ENCODE measurements at regions not wholly inside any gene's neighbourhood (a gene's known extent, or its start where the extent isn't known, plus 50 kb on each side); places are given as distances from the start of the nearest gene placed in this dataset.

DNA sequence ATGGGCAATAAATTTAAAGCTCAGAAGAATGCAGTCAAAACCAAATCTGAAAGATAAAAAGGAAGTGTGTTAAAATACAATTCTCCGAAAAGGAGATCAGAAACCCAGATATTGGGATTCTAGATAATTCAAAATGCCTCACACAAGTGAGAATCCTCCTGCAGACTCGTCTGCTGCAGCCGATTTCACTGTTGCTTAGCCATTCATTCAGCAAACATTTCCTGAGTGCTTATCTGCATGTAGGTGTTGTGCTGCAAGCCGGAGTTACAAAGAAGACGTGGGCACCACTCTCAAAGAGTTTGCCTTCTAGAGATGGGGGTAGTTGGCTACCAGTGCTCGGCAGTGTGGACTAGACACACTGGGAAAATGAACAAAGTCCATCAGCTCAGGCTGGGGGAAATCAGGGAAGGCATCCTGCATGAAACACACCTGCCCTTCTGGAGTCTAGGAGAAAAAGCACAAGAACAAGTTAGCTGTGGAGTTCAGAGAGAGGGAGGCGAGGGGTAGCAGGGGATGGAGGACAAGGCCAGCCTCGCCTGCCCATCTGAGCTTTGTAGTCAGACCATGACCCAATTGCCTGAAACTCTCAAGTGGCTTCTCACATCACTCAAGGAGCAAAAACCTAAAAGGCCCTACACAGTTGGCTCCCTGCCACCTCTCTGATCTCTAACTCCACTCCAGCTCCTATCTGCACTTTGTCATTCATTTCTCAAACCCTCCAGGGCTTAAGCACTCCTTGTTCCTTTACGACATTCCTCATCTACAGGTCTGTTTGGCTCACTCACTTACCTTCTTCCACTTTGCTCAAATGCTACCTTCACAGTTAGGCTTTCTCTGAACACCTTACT is 310.0 kb upstream of the DDHD1 start:
- no peak for DNase-seq (ENCODE audit: low spot score)

DNA sequence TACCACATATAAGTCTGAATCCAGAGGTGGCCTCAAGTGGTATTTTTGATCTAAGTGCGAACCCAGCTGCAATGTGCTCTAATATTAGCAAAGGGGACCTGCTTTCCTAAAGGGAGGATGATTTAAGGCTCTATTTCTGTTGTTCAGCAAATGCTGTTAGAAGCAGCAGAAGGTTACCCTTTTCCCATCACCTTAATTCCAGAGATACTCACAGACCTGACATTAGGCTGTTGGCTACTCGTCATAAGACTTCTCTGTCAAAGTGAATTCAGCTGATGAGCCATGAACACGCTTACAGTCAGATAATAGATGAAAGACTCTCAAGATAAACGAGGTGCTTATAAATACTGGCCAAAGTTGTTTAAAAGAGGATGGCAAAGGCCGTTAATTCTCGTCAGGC is 308.7 kb upstream of the DDHD1 start:
- DNase-seq (ENCODE audit: low spot score) = no peak

DNA sequence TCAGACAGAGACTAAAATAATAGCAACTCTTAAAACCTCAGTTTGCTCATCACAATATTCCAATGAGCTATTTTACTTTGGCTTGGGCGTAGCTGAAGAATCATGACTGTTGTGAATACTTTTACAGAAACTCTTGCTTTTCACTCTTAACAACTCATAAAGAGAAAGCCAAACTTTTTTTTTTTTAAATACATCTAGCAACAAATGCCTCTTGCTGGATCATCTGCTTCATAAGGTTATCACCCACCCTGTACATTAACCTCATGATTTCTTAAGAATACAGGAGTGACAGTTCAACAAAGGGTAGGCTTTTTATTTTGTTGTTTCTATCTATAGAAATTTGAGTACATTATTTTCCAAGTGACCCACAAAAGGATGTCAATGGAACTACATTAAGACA is 307.4 kb upstream of the DDHD1 start:
- DNase-seq (ENCODE audit: low spot score) = no peak

DNA sequence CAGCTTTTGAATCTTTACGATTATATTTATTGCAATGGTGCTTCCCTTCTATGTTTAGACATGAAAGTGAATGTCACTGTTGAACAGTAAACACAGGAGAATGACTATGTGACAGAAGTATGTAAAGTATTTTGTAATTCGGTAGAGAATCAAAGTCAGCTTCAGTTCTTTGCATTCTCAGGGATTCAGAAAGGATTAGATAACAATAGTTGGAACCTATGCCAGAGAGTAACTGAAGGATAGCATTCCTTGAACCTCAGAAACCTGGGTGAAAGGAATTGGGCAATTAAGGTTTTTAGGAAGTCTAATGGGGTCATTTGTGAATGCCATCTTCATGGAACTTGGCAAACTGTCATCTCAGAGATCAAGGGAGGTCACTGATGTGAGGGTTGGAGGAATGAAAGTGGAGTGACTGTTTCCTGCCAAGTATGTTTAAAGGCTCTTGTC is 305.3 kb upstream of the DDHD1 start:
- DNase-seq (ENCODE audit: low spot score) = no peak

DNA sequence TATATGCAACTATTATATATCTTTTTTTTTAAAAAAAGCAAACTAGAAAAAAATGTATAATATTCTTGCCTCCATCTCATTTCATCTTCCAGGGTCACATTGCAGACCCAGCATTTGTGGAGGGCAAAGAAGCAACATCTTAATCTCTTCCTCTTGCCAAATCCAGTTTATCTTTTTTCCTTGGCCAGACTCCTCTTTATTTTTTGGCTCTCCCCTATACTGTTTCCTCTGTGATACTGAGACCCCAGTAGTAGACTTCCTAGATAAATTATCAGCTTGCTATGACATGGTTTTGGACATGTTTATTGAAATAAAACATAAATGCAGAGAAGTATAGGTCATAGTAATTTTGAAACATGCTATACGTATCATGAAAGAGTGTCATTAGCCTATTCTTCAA is 303.8 kb upstream of the DDHD1 start:
- DNase-seq (ENCODE audit: low spot score) = no peak

DNA sequence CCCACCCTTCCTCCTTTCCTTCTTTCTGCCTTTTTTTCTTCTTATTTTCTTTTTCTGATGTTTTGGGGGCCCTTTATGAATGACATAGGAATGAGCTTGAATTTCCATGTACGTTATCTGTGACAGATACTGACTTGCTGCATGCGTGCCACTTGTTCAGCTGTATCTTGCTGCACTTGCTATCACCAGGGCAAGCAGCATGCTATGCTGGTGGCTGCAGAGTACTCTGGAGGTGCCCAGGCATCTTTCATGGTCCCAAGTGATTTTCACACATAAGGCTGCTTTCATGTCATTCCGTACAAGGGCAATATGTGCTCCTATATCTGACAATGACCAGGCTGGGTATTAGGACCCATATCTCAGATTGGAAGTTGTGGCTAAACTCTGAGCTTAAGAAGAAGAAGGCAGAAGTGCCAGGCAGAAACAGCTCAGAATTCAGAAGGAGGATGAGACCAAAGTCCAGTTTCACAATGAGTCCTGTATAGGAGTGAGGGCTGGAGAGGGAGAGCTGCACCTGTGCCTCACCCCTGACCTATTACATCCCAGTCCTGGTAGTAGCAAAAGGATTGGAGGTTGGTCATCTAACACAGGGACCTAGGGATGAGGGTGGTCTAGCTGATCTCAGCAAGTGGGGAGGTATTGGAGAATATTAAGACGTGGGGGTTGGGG is 299.0 kb upstream of the DDHD1 start:
- DNase-seq (ENCODE audit: low spot score) = no peak

DNA sequence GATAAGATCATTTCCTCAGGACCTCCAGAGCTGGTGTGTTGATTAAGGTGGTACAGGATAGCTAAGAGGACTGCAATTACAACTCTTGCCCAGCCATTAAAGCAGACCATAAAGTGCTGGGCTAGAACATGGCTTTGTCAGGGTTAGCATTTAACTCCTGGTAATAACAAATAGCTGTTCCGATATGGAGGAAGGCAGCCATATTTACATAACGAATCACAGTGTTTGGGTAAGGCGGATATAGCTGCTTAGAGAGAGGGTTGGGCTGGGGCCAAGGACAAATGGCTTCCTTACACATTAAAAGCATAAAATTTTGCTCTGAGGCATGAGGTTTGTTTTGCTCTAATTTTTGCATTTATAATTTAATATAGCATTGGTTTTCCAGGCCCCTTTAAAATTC is 297.7 kb upstream of the DDHD1 start:
- DNase-seq (ENCODE audit: low spot score) = no peak

DNA sequence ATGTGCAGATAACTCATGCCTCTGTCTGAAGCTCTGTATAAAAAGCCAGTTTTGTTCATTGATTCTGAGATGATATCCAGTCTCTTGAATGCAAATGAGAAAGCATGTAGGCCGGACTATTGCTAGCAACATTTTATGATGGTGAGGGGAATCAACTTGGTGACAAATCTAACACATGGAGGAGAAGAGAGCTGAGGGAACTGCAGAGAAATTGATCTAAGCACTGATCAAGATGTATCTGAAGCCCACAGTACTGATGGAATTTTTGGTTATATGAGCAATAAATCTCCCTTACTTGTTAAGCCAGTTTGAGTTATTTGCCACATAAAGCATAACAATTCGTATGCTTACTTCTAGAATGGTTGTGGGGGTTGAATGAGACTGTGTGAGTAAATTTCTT is 295.6 kb upstream of the DDHD1 start:
- no peak for DNase-seq (ENCODE audit: low spot score)

DNA sequence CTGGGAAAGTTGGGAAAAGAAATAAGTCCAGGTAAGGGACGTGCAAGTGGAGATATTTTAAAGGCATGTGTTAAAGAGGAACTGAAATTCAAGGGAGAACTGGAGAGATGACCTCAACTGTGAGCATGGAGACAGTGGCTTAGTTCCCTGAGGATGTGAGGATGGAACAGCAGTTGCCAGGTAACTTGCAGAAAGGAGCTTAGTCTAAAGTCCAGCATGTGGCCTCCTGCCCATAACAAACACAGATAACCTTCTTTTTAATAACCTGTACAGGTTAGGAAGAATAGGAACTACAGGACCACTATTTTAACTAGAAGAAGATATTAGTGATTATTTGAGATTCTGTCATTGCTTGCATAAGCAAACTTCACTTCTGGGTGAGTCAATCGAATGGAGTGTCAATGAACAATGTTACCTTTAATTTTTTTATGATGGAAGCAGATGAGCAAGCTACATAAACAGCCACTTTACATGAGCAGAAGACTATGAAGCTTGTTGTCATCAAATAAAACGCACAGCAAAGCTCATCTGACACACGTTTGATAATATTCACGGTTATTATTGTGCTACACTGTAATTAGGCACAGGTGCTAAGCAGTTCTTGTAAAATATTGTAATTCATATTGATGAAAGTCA is 291.7 kb upstream of the DDHD1 start:
- DNase-seq (ENCODE audit: low spot score) = no peak

DNA sequence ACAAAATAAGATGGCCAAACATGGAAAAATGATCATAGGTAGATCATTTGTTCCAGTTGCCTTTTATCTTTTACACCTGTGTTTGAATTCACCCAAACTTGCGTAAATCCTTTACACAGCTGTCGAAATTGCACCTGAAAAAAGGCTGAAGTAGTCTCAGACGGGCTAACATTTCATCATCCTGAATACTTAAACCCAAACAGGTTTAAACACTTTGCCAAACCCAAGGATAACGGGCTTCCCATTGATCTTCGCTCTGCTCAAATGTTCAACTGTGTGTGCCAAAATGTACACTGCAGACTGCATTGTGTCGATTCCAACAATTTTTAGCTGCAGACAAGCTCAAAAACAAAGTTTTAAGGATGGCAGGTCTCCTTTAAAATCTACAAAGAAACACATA is 288.7 kb upstream of the DDHD1 start:
- no peak for DNase-seq (ENCODE audit: low spot score)

DNA sequence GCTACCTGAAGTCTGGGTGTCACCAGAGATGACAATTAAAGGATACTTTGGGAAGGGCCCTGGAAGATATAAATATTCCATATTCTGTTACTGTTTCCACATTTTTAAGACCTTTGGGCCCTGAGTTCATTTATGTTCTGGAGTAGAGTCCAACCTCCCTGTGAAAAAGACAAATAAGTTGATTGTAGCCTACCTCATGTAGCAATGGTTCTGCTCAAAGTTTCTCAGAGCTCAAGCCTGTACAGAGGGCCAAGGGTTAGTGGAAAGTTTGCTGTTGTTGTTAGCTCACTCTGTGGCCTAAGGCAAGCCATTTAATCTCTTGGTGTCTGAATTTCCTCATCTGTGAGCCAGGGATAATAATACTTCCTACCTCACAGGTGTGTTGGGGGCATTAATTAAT is 284.7 kb upstream of the DDHD1 start:
- no peak for DNase-seq (ENCODE audit: low spot score)

DNA sequence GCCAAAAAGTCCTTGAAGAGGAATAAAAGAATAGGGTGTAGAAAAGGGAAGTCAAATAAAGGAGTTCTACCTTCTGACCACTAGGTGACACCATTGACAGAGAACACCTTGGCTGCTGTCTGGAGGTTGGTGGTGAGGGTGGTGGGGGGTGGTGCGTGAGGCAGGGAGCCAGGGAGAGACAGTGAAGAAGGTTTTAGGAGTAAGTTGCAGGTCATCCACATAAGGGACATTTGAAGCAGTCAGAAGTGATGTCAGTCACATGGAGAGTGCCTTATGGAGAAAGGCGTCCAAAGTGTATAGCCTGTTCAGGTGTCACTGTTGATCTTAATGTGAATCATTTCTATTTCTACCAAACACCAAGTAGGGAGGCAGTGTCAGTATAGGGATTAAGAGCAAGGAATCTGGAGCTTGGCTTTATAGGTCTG is 279.3 kb upstream of the DDHD1 start:
- DNase-seq (ENCODE audit: low spot score) = peak; percentile 48

DNA sequence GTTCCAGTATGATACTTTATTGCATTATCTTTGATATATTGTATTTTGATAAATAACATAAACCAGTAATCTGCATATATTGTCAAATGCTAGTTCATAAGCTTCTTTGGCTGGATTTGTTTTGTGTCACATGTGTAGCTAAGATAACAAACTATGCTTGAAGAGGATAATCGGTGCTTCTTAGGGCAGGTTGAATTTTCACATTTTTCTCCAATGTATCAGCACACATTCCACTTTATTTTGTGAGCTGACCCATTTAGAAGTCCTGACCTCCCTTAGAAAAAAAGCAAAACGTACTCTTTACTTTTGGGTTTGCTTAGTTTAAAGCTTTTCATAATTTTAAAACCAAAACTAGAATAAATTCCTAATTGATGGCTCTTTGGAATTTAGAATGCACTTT is 277.7 kb upstream of the DDHD1 start:
- DNase-seq (ENCODE audit: low spot score) = no peak

DNA sequence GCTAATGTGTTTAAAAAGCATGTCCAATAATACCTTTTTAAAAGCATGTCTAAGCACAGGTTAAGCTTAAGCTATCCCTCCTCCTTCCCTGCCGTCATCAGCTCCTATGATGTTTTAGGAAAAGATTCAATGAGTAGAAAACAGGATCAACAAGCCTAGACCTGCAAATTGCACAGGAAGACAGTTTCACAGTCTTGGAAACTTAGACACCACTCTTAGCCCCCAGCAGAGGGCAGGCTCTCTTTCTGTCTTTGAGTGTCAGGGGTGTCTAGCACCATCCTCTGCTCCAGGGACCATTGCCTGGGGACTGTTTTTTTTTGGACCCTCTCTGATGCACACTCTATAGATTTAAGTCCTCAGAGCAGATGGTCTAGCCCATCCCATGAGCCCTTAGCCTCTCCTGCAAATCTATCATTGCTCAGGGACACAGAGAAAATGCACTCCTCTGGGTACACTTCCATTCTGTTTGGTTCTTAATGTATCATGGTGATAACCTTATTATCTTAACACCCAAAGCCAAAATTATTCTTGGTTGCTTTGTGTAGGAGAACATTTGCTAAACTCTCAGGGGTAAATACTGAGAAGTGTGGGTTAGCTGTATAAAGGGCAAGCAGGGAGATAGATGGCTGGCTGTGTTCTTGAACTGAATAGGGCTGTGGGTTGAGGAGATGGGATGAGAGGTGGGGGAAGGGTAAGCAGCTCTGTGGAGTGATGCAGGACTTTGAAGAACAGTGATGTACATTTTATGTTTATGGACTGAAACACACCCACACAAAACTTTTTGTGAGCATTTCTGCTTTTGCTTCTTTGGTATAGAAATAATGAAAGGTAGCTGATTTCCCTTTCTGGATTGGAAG is 259.9 kb upstream of the DDHD1 start:
- peak; percentile 9 for DNase-seq (ENCODE audit: low spot score)

DNA sequence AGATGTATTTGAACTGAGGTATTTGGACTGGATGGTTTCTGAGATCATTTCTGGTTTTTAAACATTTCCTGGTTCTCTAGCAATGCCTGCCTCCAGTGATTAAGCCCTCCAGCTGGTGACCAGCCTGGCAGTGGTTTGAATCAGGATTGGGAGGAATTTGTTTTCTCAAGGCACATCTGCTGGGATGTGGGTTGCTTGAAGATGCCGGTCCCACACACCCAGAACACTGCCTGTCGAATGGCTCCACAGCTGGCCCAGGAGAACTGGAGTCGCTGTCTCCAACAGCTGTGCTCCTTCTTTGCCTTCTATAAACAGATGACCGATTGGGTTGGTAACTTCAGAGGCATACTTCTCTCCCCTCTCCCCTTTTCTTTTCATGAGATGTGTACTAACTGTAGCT is 258.0 kb upstream of the DDHD1 start:
- DNase-seq (ENCODE audit: low spot score) = no peak

DNA sequence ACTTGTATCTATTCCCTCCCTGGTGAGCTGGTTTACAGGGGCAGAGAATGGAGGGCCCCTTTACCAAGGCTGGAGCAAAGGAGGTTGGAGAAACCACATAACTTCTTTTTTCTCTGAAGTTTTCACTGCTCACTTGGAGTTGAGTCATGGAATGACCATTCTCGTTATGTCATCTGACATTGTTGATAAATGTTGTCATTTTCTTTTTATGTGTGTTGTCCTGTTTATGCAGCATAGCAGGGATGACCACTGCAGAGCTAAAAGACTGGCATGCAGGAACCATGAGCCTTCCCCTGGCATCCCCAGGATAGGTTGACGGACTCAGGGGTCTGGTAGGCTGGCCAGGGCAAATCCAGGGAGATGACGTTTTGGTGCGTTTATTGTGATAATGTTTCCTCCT is 256.8 kb upstream of the DDHD1 start:
- DNase-seq (ENCODE audit: low spot score) = no peak

DNA sequence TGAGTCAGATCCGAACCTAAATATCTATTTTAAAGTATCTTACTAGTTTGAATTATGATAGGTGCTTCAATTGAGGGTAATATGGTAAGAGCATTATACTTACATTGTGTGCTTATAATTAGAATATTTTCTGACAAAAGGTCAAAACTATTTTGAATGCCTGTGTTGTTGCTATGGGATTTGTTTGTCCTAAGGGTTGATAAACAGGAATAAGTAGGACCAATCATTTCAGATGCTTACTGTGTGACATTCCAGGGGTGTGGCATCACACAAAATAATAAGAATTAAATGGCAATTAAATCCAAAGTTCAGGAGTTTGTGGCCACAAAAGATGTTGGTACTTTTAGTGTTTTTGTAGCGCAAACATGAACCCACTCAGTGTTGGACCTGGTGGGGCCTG is 256.2 kb upstream of the DDHD1 start:
- DNase-seq (ENCODE audit: low spot score) = no peak

DNA sequence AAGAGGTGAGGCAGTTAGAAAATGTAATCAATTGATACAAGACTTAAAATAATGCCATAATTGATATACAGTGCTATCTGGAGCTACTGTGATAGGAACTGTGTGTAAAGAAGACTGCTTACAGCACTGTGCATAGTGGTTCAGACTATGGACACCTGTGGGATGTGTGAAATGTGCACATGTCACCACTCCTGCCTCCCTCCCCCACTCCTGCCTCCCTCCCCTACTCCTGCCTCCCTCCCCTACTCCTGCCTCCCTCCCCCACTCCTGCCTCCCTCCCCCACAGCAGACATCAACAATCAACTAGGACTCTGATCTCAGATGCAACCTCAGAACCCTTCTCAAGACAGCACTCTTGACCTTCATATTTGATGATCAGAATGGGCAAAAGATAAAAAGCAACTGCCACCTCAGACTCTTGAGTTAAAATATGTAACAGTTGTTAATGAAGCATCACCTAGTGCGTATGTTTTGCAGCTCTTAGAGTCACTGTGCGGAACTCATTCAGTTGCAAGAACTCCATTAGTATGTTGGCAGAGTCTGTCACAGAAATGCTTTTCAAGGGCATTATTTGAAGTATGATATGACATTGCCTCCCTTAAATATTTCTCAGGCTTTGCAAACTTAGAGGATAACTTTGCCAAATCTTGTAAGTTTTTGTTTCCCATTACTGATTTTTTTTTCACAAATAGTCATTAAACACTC is 255.2 kb upstream of the DDHD1 start:
- DNase-seq (ENCODE audit: low spot score) = no peak

DNA sequence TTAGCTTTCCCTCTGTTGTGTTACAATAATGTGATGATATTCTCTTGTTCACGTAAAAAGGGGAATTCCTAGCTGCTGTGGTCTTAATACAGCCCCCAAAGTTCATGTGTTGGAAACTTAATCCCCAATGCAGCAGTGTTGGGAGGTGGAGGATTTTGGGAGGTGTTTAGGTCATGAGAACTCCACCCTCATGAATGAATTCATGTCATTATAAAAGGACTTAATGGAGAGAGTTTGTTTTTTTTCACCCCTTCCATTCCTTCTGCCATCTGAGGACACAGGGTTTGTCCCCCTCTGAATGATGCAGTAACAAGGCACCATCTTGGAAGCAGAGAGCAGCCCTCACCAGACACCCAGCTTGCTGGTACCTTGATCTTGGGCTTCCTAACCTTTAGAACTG is 253.4 kb upstream of the DDHD1 start:
- no peak for DNase-seq (ENCODE audit: low spot score)

DNA sequence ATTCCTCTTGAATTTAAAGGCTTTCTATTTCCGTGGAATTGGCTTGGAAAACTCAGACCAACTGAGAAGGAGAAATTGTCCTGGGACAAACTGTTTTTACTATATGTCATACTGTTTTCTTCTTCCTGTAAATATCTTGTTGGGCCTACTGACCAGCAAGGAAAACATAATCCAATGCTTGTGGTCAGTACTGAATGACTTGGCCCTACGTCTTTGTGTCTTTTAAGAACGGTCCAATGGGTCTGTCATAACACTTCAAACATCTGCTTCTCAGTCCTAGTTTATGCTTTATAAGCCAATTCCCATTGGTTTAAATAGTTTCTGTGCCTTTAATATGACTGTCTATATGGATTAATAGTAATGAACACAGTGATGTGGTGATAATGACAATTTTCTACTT is 248.5 kb upstream of the DDHD1 start:
- no peak for DNase-seq (ENCODE audit: low spot score)

DNA sequence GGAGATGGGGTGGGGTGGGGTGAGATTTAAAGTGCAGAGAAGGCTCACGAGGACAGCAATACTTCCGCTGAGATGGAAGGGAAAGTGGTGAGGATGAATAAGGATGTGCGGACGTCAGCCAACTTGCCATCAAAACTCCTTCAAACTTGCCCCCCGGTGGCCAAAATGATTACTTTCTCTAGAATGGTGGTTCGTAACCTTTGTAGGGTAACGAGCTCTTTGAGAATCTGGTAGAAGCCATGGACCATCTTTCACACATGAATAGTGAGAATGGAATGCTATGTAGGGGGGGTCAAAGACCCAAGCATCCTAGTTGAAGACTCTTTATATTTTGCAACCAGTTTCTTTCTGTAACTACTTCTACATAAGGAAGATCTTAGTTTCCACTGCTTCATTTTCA is 245.9 kb upstream of the DDHD1 start:
- DNase-seq (ENCODE audit: low spot score) = no peak

DNA sequence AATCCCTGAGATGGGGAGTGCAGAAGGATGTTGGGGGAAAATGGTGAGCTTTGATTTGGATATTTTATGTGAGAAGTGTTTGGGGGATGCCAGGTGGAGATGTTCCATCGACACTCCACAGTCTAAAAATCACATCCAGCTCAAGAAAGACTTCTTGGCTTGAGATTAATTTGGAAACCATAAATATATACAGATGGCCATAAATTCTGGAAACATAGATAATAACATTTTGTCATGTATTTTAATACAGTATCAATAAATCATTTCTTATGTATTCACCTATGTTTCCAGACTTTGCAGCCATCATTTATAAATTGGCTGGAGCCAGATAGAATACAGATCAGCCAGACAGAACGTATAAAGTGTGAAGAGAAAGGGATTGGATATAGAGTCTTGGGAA is 245.5 kb upstream of the DDHD1 start:
- no peak for DNase-seq (ENCODE audit: low spot score)
